Fibroblast of skin of right biceps (primary cell): ENCODE measurements at regions not wholly inside any gene's neighbourhood (a gene's known extent, or its start where the extent isn't known, plus 50 kb on each side); places are given as distances from the start of the nearest gene placed in this dataset.
"Not testable (repeated sequence)": the region's sequence is repeated elsewhere in the genome, so short reads cannot be mapped to it uniquely, and the experiment has no call there.

Experiments
- DNase-seq: peaks from one replicate; pipeline ENCODE4 v3.0.0-alpha.2; 2013

- peak; percentile 49 for DNase-seq
Observed at GRCh38 chr6:80535914-80536565, 429.6 kb downstream of the BCKDHB start.

GRCh38 chr6:80531681-80532619, 425.5 kb downstream of the BCKDHB start:
- DNase-seq: peak; percentile 81

- peak; percentile 44 for DNase-seq
Observed at GRCh38 chr6:80530103-80530502, 423.6 kb downstream of the BCKDHB start.

DNA sequence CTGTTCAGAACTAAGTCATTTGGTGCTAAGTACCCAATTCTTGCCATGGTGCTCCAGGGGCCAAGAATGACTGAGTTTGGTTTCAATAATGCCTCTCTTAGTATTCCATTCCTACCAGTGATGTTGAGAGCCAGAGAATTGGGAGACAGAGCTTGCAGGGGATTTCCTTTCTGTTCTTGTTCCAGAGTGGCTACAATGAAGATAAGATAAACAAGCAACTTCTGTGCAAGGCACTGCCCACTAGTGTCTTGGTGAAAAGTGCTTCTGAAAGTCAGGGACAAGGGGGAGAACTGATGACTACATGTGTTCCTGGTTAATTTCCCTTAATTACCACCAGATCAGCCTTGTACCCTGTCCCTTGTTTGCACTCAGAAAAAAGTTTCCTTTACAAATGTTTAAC, 421.6 kb downstream of the BCKDHB start:
- peak; percentile 38 for DNase-seq

DNA sequence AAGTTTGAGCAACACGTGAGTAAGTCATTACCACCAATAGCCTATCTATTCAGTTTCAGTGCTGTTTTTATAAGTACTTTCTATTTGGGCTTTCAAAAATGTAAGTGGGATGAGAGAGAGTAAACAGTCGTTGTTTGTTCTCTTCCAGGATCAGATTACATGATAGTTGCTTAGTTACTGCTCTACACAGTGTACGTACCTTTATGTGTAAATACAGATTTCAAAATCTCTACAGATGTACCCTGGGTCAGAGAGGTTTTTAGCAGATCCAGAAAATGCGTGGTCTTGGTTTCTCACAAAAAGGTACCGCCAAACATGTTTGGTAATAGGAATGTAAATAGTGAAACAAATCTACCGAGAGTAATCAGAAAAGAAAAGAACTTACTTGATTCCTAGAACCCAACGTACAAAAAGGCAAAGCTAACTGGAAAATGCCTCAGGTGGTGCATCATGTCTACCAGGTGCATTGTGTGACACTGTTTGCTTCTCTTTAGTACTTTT, 421.1 kb downstream of the BCKDHB start:
- DNase-seq: no peak

DNA sequence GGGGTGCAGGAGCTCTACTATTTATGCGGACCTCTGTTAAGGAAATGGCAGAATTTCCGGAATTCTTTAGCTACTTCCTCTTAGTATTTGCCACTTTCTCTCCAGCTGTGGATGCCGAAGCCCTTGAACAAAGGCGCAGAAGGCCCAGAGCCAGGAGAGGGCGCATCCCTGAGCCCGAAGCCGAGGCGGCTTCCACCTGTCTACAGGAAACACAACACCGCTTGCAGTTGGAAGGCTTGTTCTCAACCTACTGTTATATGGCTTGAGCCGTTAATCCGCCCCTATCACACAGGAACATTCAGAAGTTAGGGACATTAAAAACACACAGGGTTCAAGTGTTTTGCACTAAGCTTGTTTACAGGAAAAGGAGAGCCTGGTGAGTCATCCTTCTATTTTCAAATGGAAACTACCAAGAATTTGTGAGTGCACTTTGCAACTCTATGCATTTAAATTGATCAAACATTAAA, 417.1 kb downstream of the BCKDHB start:
- no peak for DNase-seq

- peak; percentile 58 for DNase-seq
Observed at GRCh38 chr6:80523010-80523409, 416.5 kb downstream of the BCKDHB start.

DNA sequence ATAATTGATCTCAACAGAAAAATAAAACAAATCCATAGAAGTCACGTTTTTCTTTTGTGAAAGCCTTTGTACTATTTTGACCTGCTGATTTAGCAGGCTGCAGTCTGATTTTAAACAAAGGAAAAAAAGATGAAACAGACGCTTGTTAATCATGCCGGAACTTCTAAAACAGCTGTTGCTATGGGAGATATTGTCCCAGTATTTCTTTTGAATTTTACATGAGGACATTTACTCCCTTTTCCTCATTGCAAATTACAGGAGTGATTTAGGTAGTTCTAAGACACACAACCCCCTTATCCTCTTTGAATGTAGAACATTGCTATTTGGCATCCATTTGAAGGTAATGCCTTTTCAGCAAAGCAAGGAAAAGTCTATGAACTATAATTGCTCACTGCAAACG, 416.1 kb downstream of the BCKDHB start:
- no peak for DNase-seq

DNA sequence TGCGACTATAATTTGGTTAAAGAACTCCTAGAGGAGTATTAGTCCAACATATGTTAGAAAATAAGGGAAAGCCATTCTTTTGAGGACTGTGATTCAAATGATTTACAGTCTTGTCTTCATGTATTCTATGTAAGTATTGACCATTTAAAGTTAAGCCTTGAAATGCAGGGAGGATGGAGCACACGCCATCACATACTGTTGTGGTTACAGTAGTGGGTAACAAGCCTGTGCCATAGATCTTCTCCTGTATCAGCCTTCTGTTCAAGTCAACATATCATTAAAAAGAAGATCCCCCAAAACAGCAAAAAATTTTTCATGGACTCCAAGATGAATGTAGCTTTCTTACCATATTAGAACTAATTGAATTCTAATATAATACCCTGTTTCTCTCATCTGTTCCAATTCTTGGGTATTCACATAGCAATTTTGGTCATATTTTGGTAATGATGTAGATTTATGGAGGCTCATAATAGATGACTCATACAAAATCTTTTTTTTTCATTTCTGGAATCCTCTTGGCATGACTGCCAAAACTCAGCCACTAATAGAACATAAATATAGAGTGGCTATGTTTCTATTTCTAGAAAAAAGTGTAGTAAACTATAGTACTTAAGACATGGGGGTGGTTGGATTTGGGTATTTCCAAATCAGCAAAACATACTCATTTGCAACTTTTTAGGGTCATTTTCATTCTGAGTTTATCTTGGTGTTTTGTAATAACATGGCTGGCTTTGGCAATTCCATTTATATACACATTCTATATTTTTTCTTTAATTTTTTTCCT, 413.5 kb downstream of the BCKDHB start:
- peak; percentile 89 for DNase-seq

DNA sequence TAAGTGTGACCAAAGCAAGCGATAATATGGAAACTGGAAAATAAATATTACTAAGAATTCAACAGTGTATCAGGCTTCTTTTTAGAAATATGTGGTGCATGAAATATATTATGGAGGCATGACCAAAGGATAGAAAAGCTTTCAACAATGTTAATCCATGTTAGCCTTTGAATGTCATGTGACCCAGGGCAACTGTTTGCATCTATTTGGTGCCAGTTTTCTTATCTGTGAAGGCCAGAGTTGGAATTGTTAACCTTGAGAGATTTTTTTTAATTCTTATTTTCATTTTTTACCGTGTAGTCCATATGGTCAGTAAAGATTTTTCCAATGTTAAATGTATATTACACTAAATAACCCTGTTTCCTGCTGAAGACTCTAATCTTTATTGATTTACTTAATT, 411.1 kb downstream of the BCKDHB start:
- DNase-seq: no peak

GRCh38 chr6:80510521-80510920, 404.1 kb downstream of the BCKDHB start:
- DNase-seq: not testable (repeated sequence)

- no peak for DNase-seq
Observed at GRCh38 chr6:80508885-80509630, 402.6 kb downstream of the BCKDHB start.

DNA sequence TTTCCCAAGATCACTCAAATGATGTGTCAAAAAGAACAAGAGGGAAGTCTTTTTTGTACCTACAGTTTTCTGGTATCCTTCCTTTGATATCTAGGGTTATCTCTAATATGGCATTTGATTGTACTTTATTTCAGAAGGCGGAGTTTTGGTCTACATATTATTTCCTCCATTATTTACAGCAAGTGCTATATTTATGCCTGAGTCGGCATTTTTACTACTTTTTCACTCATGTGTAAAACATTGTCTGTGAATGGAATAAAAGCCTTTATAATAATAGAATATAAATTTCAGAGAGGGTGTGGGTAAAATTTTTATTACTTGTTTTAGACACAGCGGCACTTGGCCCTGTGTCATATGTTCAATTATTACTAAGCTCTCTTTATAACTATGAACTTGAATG, 398.4 kb downstream of the BCKDHB start:
- DNase-seq: no peak

- DNase-seq: no peak
Observed at GRCh38 chr6:80503660-80504059, 397.2 kb downstream of the BCKDHB start.

DNA sequence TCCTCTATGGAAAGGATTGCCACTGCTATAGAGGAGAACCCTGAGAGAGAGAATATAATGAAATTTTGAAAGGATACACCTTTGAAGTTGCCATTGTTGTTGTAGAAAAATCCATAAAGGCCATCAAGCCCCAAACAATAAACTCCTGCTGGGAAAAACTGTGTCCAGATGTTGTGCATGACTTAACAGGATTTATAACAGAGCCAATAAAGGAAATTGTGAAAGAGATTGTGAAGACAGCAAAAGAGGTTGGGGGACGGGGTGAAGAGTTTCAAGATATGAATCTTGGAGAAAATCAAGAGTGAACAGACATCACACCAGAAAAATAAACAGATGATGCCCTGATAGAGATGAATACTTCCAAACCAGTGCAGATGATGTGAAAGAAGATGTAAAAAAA, 396.4 kb downstream of the BCKDHB start:
- no peak for DNase-seq

- DNase-seq: no peak
Observed at GRCh38 chr6:80501636-80502035, 395.2 kb downstream of the BCKDHB start.

DNA sequence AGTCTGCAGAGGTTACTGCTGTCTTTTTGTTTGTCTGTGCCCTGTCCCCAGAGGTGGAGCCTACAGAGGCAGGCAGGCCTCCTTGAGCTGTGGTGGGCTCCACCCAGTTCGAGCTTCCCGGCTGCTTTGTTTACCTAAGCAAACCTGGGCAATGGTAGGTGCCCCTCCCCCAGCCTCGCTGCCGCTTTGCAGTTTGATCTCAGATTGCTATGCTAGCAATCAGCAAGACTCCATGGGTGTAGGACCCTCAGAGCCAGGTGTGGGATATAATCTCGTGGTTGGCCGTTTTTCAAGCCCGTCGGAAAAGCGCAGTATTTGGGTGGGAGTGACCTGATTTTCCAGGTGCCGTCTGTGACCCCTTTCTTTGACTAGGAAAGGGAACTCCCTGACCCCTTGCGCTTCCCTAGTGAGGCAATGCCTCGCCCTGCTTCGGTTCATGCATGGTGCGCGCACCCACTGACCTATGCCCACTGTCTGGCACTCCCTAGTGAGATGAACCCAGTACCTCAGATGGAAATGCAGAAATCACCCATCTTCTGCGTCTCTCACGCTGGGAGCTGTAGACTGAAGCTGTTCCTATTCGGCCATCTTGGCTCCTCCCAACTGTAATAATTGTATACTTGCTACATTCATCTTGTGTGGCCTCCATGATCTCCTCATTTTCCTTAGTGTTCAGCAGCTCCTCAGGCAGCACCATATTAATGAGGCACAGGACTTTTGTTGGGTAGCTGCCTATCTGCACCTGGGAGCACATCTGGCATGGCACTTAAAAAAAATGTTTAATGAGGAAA, 391.4 kb downstream of the BCKDHB start:
- DNase-seq: not testable (repeated sequence)

DNA sequence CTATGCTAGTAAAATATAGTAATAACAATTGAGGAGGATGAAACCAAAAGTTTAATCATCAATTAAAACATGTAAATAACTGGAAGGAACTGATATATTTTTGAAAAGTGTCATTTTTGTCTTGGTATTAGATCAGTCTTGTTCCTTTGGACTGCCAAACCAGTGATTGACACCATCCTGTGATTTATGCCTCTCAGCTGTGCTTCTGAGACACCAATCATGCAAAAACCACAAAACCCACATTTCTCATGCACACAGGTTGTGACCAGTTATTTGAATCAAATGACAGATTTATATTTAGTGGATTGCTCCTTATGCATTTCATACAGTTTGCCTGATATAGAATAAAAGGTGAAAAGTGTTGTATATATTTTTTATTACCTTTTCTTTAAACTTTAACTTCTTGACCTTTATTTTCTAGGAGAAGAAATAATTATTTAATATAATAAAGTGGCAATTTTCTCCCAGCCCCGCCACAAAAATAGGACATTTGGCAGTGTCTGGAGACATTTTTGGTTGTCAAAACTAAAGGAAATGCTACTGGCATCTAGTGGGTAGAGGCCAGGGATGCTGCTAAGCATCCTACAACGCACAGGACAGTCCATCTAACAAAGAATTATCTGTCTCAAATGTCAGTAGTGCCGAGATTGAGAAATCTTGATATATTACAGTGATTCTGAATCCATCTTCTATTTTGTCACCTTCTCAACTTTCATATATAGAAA, 383.6 kb downstream of the BCKDHB start:
- DNase-seq: peak; percentile 42

- no peak for DNase-seq
Observed at GRCh38 chr6:80488190-80488589, 381.7 kb downstream of the BCKDHB start.

DNA sequence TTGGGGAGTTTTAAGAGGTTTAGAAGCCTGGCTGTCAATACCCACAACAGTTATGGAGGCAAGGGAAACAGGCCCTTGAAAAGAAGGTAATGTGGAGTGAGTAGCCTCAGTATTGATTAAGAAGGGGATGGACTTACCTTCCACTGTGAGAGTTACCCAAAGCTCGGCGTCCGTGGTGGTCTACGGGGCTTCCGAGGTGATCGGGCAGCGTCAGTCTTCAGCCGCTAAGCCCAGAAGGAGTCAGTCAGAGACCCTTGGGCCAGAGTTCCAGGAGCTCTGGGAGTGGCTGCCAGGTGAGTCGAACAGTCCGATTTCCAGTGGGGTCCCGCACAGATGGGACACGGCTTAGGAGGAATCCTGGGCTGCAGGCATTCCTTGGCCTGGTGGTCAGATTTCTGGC, 379.0 kb downstream of the BCKDHB start:
- DNase-seq: not testable (repeated sequence)

DNA sequence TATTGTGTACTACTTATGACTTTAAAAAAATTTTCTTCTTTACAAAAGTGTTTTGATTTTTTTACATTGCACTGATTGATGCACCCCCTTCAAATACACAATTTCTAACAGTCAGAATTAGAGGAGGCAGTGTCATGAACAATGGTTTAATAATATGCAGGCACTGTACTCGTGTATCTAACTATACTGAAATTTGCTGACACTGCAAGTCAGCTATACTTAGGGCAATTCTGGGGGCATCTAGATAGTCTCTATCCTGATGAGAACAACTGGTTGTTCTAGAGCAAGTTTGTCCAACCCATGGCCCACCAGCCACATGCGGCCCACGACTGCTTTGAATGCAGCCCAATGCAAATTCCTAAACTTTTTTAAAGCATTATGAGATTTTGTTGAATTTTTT, 375.6 kb downstream of the BCKDHB start:
- DNase-seq: no peak
